Stimulated activated CD4-positive, alpha-beta T cell treated with anti-CD3 and anti-CD28 coated beads, Interleukin-1b, Interleukin-23, amount 100 ng/mL, for 1 hour (primary cell): ENCODE measurements at regions not wholly inside any gene's neighbourhood (a gene's known extent, or its start where the extent isn't known, plus 50 kb on each side); places are given as distances from the start of the nearest gene placed in this dataset.
"Not testable (repeated sequence)": the region's sequence is repeated elsewhere in the genome, so short reads cannot be mapped to it uniquely, and the experiment has no call there.

ENCODE experiments used
- DNase-seq, 2 donors: peaks; one replicate each; pipeline ENCODE4 v3.0.0-alpha.2; 2020; ENCODE audit warnings: low read depth in 2 of 2

DNA sequence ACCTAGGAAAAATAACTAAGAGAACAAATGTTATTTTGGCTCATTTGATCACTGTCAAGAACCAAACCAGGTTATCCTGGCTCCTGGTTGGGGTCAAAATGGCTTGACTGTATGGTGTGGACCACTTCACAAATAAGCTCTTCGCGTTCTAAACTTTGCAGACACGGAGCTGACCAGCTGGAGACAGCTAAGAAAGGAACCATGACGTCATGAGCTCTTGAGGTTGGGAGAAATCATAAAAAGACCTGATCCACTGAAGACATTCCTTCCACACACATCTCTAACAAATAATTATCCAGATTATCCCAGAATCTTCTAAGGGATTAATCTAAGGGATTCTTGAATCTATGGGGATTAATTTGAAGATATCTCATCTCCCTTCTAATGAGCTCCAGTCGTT is 321.5 kb upstream of the IGF1R start:
- DNase-seq, result no peak

DNA sequence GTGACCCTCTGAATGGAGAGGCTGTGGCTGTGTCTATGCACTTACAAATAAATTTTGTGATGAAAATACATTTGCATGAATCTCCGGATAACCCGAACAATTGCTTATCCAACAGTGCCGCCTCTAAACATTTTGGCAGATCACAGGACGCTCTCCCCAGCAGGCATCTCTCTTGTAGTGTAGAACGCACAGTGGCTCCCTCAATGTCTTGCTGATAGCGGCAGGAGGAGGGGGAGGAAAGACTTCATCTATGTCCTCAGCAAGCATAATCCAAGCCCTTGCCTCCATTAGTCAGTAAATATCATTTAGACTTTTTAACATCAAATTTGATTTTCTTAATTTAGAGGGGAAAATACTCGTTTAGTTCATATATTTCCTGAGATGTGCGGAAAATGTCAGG is 318.1 kb upstream of the IGF1R start:
- DNase-seq, result no peak

- DNase-seq, result no peak
Observed at GRCh38 chr15:98330692-98331435, 317.5 kb upstream of the IGF1R start.

DNA sequence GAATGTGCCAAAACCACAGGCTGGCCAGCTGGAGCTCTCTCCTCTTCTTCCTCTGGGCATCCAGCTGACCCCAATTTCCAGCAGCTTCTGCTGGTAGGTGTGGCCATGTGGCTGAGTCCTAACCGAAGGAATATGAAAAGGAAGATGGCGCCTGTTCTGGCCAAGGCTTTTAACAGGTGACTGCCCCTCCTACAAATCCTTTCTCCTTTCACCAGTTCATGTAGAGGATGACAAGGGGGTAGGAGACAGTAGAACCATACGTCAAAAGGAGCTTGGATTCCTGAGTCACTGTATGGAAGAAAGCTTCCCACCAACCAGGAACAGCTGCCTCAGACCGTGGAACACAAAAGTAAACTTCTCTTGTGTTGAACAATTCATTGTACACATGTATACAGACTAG is 316.7 kb upstream of the IGF1R start:
- DNase-seq, result no peak

GRCh38 chr15:98333251-98333650 is 315.1 kb upstream of the IGF1R start:
- DNase-seq, result no peak

GRCh38 chr15:98342911-98343310 is 305.4 kb upstream of the IGF1R start:
- DNase-seq, result no peak

GRCh38 chr15:98344591-98344990 is 303.7 kb upstream of the IGF1R start:
- DNase-seq, result no peak

- DNase-seq, result no peak
Observed at GRCh38 chr15:98347001-98347400, 301.3 kb upstream of the IGF1R start.

- no peak for DNase-seq
Observed at GRCh38 chr15:98347866-98348265, 300.5 kb upstream of the IGF1R start.

- DNase-seq, result no peak
Observed at GRCh38 chr15:98350276-98350675, 298.1 kb upstream of the IGF1R start.

DNA sequence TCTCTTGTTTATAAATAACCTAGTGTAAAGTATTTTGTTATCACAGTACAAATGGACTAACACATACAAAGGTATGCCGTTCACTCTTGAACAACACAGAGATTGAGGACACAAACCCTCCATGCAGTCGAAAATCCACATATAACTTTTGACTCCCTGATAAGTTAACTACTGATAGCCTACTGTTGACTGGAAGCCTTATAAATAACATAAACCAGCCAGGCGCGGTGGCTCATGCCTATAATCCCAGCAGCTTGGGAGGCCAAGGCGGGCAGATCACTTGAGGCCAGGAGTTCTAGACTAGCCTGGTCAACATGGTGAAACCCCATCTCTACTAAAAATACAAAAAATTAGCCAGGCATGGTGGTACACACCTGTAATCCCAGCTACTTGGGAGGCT is 290.1 kb upstream of the IGF1R start:
- DNase-seq, result not testable (repeated sequence)

GRCh38 chr15:98358971-98359370 is 289.4 kb upstream of the IGF1R start:
- no peak for DNase-seq

DNA sequence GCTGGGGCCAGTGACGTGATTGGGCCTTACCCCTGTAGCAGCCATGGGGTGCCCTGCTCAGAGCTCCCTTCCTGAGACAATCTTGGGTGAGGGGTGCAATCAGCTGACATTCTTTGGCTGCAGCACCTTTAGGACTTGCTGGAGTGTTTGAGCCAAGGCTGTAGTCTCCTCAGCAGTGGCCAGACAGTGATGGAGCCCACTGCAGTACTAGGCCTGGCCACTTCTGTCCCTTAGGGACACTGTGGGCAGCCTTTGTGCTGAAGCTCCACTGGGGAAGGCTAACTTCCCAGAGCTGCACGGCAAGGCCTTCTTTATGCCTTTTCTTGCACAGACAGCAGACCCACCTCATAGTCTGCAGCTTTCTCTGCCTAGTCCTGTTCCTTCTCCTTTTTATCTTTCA is 284.9 kb upstream of the IGF1R start:
- DNase-seq, result no peak

DNA sequence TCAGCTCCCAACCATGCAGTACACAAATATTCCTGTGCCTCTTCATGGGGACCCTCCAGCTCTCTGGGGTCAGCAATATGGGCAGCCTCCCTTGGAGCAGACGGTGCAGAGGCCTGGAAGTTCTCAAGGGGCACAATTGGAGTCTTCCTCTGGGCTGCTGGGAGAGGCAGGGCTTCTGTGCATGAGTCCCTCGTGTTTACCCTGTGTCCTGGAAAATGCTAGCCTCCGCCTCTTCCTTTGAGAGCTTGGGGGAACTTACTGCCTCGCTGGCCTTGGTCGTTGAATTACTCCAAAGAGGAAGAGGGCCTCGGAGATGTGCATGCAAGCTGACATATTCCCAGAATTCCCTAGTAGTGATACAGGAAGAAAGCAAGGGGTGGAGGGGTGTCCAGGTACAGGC is 284.4 kb upstream of the IGF1R start:
- no peak for DNase-seq

GRCh38 chr15:98369081-98369716 is 279.1 kb upstream of the IGF1R start:
- DNase-seq, result no peak

- no peak for DNase-seq
Observed at GRCh38 chr15:98375513-98376340, 272.6 kb upstream of the IGF1R start.

GRCh38 chr15:98380721-98381120 is 267.6 kb upstream of the IGF1R start:
- DNase-seq, result no peak

DNA sequence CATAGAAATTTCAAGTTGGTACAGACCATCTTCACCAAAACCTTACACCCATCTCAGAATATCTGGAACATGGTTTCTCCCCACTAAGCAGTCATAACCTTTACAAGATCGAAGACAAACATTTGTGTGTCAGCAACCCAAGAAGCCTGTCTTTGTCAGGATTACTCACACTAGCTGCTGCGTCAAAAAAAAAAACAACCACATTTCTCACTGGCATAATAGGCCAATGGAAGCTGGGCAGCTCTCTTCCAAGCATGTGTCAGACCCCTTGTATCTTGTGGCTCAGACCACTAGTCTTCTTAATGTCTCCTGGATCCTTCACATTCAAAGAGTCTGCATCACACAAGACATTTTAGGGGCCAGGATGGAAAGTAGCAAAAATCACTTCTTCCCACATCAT is 266.9 kb upstream of the IGF1R start:
- no peak for DNase-seq

- no peak for DNase-seq
Observed at GRCh38 chr15:98382139-98382538, 266.2 kb upstream of the IGF1R start.

DNA sequence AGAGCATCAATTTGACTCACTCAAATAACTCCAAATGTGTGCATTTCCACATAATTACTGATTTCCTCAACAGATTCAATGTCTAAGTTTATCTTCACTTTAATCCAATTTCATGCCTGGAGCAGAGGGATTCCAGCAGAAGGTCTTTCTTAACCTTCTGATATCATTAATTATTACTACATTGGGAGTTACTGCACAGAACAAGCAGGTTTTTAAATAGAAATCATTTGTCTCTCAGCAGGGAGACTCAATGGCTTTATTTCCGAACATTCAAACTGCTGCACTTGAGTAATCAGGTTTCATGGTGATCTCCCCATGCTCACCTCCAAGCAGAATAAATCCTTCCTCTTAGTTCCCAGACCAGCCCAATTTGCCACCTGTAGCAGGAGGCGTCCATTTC is 264.8 kb upstream of the IGF1R start:
- no peak for DNase-seq

DNA sequence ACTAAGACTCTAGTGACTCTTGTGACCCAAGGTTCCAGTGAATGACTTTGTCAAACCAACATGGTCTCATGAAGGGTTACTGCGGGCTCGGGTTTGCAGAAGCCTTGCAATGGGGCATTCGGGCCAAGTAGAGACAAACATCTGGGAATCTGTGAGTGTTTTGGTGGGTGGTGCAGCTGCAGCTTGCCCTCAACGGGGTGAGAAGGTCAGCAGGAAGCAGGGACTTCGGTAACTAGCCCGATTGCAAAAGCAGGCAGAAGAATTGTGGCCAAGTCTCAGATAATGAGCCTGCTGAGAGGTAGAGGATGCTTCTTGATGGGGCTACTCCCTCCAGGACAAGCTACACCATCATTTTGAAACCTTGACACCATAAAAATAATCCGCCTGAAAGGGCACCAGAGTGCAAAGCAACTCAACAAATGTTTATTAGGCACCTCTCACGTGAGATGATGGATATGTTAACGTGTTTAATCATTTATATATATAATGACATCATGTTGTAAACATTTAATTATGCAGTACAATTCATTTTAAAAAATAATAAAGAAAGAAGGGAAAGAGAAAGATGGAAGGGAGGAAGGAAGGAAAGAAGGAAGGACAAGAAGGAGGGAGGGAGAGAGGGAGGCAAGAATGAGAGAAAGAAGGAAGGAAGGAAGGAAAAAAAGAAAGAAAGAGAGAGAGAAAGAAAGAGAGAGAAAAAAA is 263.9 kb upstream of the IGF1R start:
- DNase-seq, result no peak

- DNase-seq, result no peak
Observed at GRCh38 chr15:98385752-98386381, 262.5 kb upstream of the IGF1R start.
